ENCODE measurements at regions not wholly inside any gene's neighbourhood (a gene's known extent, or its start where the extent isn't known, plus 50 kb on each side); places are given as distances from the start of the nearest gene placed in this dataset.

DNA sequence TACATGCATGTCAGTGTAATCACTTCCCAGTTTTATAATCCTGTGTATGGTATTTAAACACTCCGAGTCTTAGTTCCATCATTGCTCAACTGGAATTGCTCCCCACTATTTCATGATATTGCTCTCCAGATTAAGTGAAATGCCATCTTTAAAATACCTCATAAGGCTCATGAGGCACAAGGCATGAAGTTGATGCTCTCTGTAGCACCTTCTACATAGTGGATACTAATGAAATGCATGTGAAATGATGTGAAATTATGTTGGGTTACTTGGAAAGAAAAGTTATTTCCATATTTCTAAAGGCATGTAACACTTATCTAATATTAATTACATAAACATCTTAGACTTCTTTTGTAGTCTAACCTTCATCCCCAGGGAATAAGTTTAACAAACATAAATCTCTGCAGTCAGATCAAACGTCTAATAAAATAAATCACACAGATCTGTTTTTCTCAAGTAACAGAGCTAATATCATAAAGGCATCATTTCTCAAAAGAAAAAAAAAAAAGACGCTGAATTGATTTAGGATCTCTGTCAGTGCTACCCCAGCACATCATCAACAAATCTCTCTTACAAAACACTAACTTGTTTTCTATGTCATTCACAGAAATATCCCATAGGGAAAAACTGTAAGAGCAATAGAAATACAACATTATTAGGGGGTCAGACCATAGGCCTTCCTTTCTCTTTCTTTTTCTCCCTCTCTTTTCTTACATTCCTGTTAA, 736.0 kb upstream of the LRRC4C start:
- TF ChIP-seq, protein P1, sequence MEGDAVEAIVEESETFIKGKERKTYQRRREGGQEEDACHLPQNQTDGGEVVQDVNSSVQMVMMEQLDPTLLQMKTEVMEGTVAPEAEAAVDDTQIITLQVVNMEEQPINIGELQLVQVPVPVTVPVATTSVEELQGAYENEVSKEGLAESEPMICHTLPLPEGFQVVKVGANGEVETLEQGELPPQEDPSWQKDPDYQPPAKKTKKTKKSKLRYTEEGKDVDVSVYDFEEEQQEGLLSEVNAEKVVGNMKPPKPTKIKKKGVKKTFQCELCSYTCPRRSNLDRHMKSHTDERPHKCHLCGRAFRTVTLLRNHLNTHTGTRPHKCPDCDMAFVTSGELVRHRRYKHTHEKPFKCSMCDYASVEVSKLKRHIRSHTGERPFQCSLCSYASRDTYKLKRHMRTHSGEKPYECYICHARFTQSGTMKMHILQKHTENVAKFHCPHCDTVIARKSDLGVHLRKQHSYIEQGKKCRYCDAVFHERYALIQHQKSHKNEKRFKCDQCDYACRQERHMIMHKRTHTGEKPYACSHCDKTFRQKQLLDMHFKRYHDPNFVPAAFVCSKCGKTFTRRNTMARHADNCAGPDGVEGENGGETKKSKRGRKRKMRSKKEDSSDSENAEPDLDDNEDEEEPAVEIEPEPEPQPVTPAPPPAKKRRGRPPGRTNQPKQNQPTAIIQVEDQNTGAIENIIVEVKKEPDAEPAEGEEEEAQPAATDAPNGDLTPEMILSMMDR (IDR thresholded peaks at IDR 0.05; ENCODE audit: extremely low read depth, insufficient read depth, missing control alignments), result no peak
- in situ Hi-C loops (cut with MboI; ENCODE audit: low pct_unique_long_range_greater_than_20kb, low sequenced_read_pairs, unreplicated experiment), result no loop called here

DNA sequence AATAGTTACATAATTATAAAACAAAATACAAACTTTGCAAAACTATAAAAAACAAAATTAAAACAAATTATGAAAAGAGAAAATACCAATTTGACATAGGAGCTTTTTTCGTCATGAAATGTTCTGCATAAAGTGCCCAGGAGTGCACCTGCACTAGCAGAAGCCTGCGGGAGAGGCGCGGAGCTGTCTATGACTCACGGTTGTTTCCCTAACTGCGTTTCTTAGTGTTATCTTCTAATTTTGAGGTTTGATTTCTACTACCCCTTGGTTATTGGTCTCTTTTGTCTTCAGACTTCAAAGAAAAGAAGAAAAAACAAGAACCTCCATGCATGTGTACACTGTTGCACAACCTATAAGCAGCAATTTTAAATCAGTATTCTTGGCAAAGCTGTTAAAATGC, 740.9 kb upstream of the LRRC4C start:
- TF ChIP-seq, protein P1 (IDR thresholded peaks at IDR 0.05; ENCODE audit: extremely low read depth, insufficient read depth, missing control alignments), result no peak
- in situ Hi-C loops (cut with MboI; ENCODE audit: low pct_unique_long_range_greater_than_20kb, low sequenced_read_pairs, unreplicated experiment), result no loop called here
- DNase-seq (ENCODE audit: low spot score), result no peak

More for the DNA sequence above, 736.0 kb upstream of the LRRC4C start:
- DNase-seq (ENCODE audit: low spot score), result no peak

DNA sequence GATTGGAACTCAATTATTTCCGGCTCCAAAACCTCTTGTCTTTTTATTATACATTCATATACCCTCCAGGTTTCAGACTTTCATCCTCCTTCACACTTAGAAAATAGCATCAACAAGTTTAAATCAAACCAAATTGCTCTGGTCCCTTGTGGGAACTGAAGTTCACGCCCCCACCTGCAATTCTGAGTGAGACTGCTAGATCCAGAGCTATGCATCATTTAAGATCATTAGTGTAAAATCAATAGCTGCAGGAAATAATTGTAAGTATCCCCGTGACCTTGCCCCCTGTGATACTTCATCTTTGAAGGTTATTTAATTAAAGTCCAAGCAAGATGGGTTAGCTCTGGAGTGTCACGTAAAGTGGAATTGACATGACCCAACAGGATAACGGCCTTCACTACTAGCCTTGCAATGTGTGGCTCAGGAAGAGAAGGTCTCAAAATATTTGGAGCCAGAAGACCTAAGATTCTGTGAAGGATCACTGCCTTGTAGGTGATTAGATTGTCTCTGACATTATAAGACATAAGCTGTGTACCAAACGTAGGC, 742.2 kb upstream of the LRRC4C start:
- in situ Hi-C loops (cut with MboI; ENCODE audit: low pct_unique_long_range_greater_than_20kb, low sequenced_read_pairs, unreplicated experiment), result no loop called here

DNA sequence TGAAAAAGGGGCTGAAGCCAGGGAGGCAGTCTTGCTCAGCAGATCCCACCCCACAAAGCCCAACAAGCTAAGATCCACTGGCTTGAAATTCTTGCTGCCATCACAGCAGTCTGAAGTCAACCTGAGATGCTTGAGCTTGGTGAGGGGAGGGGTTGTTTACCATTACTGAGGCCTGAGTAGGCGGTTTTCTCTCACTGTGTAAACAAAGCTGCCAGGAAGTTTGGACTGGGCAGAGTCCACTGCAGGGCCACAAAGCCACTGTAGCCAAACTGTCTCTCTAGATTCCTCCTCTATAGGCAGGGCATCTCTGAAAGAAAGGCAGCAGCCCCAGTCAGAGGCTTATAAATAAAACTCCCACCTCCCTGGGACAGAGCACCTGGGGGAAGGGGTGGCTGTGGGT, 746.1 kb upstream of the LRRC4C start:
- in situ Hi-C loops (cut with MboI; ENCODE audit: low pct_unique_long_range_greater_than_20kb, low sequenced_read_pairs, unreplicated experiment), result no loop called here
- TF ChIP-seq, protein P1 (IDR thresholded peaks at IDR 0.05; ENCODE audit: extremely low read depth, insufficient read depth, missing control alignments), result no peak
- DNase-seq (ENCODE audit: low spot score), result no peak

More for the DNA sequence above, 742.2 kb upstream of the LRRC4C start:
- TF ChIP-seq, protein P1 (IDR thresholded peaks at IDR 0.05; ENCODE audit: extremely low read depth, insufficient read depth, missing control alignments), result no peak
- no peak for DNase-seq (ENCODE audit: low spot score)

DNA sequence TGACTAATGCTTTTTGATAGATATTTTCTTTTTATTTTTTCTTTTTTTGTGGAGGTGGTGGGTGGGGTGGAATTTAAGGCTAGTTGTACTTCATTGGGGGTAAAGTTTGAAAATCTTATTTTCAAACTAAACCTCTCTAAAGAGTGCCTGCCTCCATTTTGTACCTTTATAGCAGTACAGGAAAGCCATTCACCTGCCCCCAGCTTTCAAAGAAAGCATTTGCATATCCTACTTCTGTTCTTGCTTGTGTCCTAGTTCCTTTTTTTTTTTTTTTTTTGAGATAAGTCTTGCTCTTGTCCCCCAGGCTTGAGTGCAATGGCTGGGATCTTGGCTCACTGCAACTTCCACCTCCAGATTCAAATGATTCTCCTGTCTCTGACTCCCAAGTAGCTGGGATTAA, 766.2 kb upstream of the LRRC4C start:
- in situ Hi-C loops (cut with MboI; ENCODE audit: low pct_unique_long_range_greater_than_20kb, low sequenced_read_pairs, unreplicated experiment), result no loop called here
- DNase-seq (ENCODE audit: low spot score), result no peak

DNA sequence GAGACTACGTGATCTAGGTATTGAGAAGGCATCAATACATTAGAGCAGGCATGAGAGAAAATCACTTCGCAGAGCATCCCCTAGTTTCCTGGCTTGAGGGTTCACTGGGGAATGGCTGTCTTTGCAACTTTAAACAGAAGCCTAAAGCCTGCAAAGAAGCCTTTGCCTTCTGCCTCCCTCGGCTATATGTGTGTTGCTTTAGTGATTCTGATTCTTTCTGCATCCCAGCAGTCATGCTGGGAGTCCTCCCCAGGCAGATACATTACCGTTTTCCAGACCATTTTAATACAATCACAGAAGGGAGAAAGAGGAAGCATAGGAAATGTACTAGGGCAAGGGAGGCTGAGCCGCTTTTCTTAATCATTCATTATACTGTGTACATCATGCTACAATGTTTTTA, 773.2 kb upstream of the LRRC4C start:
- in situ Hi-C loops (cut with MboI; ENCODE audit: low pct_unique_long_range_greater_than_20kb, low sequenced_read_pairs, unreplicated experiment), result no loop called here
- TF ChIP-seq, protein P1 (IDR thresholded peaks at IDR 0.05; ENCODE audit: extremely low read depth, insufficient read depth, missing control alignments), result no peak
- DNase-seq (ENCODE audit: low spot score), result no peak

More for the DNA sequence above, 766.2 kb upstream of the LRRC4C start:
- TF ChIP-seq, protein P1 (IDR thresholded peaks at IDR 0.05; ENCODE audit: extremely low read depth, insufficient read depth, missing control alignments), result no peak
